ENCODE measurements at regions not wholly inside any gene's neighbourhood (a gene's known extent, or its start where the extent isn't known, plus 50 kb on each side); places are given as distances from the start of the nearest gene placed in this dataset.

DNA sequence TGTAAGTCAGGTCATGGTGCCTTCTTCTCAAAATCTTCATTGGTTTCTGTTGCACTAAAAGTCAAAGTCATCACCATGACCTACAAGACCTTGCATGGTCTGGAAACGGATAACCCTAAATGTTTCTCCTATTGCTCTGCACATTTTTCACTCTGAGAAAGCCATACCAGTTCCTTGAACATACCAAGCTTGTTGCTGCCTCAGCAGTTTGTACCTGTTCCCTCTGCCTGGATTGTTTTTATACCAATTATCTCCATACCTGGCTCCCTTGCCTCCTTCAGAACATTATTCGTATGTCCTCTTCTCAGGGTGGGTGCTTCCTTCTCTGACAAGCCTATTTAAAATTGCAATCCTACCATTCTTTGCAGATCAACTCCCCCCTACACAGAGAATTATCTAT is 498.4 kb downstream of the DSC3 start:
- TF ChIP-seq, protein P1, sequence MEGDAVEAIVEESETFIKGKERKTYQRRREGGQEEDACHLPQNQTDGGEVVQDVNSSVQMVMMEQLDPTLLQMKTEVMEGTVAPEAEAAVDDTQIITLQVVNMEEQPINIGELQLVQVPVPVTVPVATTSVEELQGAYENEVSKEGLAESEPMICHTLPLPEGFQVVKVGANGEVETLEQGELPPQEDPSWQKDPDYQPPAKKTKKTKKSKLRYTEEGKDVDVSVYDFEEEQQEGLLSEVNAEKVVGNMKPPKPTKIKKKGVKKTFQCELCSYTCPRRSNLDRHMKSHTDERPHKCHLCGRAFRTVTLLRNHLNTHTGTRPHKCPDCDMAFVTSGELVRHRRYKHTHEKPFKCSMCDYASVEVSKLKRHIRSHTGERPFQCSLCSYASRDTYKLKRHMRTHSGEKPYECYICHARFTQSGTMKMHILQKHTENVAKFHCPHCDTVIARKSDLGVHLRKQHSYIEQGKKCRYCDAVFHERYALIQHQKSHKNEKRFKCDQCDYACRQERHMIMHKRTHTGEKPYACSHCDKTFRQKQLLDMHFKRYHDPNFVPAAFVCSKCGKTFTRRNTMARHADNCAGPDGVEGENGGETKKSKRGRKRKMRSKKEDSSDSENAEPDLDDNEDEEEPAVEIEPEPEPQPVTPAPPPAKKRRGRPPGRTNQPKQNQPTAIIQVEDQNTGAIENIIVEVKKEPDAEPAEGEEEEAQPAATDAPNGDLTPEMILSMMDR (conservative IDR thresholded peaks at IDR 0.05 in 1 of 2, IDR thresholded peaks at IDR 0.05 in 1 of 2; ENCODE audit: low read depth in 1 of 2, low read length in 2 of 2): no peak
- TF ChIP-seq EZH2 (IDR thresholded peaks at IDR 0.05; ENCODE audit: low read length, missing control alignments): no peak

Measured in fibroblast of lung (primary cell).